ENCODE measurements at regions not wholly inside any gene's neighbourhood (a gene's known extent, or its start where the extent isn't known, plus 50 kb on each side); places are given as distances from the start of the nearest gene placed in this dataset.

DNA sequence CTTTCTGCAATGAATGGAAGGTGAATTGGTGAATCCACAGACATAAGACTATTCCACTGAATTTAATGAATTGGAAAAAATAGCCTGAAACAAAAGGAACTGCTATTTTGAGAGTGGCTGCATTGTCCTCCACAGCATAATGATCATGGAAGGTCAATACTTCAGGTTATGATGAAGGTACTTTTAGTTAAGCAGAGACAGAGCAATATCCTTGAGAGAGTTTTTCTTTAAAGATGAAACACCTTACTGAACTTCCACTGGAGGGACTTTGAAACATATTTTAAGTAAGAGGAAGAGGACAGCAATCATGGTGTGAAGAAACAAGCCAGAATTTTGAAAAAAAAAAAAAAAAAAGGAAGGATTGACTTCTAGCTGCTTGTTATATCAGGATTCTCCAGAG lies 68.8 kb upstream of the DPP10 start:
- TF ChIP-seq, protein P1, sequence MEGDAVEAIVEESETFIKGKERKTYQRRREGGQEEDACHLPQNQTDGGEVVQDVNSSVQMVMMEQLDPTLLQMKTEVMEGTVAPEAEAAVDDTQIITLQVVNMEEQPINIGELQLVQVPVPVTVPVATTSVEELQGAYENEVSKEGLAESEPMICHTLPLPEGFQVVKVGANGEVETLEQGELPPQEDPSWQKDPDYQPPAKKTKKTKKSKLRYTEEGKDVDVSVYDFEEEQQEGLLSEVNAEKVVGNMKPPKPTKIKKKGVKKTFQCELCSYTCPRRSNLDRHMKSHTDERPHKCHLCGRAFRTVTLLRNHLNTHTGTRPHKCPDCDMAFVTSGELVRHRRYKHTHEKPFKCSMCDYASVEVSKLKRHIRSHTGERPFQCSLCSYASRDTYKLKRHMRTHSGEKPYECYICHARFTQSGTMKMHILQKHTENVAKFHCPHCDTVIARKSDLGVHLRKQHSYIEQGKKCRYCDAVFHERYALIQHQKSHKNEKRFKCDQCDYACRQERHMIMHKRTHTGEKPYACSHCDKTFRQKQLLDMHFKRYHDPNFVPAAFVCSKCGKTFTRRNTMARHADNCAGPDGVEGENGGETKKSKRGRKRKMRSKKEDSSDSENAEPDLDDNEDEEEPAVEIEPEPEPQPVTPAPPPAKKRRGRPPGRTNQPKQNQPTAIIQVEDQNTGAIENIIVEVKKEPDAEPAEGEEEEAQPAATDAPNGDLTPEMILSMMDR (conservative IDR thresholded peaks at IDR 0.05 in 1 of 2, IDR thresholded peaks at IDR 0.05 in 1 of 2; ENCODE audit: low read depth in 1 of 2, low read length in 2 of 2): no peak
- no peak for TF ChIP-seq EZH2 (IDR thresholded peaks at IDR 0.05; ENCODE audit: low read length, missing control alignments)

Measured in fibroblast of lung (primary cell).